Esophagus muscularis mucosa (tissue), 4 donors: ENCODE measurements at regions not wholly inside any gene's neighbourhood (a gene's known extent, or its start where the extent isn't known, plus 50 kb on each side); places are given as distances from the start of the nearest gene placed in this dataset.

Experiments used
- EP300 ChIP-seq: sonication (generic); formaldehyde crosslinking; IDR thresholded peaks from one replicate; pipeline ENCODE4 v1.6.1; 2017; ENCODE audit warnings: antibody characterized with exemption
- POLR2A ChIP-seq: fragments of 450-650 bp; IDR thresholded peaks from one replicate; pipeline ENCODE4 v1.6.1; 2017; ENCODE audit warnings: antibody characterized with exemption, moderate library complexity, mild to moderate bottlenecking, low read depth
- TF ChIP-seq, protein P1 (sequence below), 3 experiments: fragments of 200-600 bp in 2 of 3; fragments of 450-650 bp in 1 of 3; sonication (generic) in 2 of 3; IDR thresholded peaks; one replicate each; pipeline ENCODE4 v1.5.1; 2017 to 2019; ENCODE audit warnings: antibody characterized with exemption in 3 of 3, mild to moderate bottlenecking in 2 of 3, moderate library complexity in 1 of 3

DNA sequence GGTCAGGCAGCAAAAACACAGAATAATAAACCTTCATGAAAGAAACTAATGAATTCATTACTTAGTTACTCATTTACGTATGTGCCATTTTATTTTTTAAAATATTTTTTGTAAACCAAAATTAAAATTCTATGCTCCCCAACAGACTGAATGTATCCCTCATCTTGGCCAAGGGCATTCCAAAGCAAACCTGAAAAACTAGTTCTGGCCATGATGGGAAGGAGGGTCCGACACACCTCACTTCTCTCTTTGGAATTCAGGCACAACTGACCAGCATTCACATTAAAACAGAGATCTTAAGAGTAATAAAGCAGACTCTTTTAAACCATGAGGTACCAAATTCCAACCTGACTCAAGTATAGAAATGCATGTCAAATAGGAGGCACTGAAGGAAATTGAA lies 1576.9 kb upstream of the SPRY2 start:
- TF ChIP-seq, protein P1, sequence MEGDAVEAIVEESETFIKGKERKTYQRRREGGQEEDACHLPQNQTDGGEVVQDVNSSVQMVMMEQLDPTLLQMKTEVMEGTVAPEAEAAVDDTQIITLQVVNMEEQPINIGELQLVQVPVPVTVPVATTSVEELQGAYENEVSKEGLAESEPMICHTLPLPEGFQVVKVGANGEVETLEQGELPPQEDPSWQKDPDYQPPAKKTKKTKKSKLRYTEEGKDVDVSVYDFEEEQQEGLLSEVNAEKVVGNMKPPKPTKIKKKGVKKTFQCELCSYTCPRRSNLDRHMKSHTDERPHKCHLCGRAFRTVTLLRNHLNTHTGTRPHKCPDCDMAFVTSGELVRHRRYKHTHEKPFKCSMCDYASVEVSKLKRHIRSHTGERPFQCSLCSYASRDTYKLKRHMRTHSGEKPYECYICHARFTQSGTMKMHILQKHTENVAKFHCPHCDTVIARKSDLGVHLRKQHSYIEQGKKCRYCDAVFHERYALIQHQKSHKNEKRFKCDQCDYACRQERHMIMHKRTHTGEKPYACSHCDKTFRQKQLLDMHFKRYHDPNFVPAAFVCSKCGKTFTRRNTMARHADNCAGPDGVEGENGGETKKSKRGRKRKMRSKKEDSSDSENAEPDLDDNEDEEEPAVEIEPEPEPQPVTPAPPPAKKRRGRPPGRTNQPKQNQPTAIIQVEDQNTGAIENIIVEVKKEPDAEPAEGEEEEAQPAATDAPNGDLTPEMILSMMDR (IDR thresholded peaks at IDR 0.05): no peak
- TF ChIP-seq POLR2A (no peak), EP300 (no peak)
